ENCODE measurements at regions not wholly inside any gene's neighbourhood (a gene's known extent, or its start where the extent isn't known, plus 50 kb on each side); places are given as distances from the start of the nearest gene placed in this dataset.
A peak's percentile ranks its signal among the peaks of the same experiment; 100 is the strongest.

DNA sequence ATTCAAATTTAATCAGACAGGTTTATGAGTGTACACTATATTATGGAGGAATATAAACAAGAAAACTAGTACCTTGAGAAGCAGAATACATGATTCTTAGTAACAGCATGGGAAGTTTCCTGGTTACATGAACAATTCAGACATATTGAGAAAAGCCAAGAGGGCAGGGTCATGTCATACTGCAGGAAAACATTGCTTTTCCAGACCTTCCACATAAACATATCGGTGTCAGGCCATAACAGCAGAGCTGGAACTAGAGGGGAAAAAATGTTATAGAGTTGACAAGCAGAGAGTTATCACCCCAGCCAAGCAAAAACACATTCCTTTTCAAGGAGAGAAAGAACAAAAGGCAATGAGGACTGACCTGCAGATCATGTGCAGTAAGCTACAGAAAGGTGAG is 74.7 kb upstream of the ZNF236 start:
- peaks cover 0 to under 1% (median 0%) of the 10 kb centered on the region in 3 donors for H3K27me3 Mint-ChIP-seq (ENCODE audit: low read depth in 3 of 3)
- no peak overlapping the region for H3K4me3 Mint-ChIP-seq
- H3K4me1 Mint-ChIP-seq, result no peaks in the 10 kb centered on the region
- no peak for DNase-seq
- peaks cover 4 to 11% (median 10%) of the 10 kb centered on the region in 3 donors for H3K36me3 Mint-ChIP-seq
- no peak overlapping the region for H3K27ac Mint-ChIP-seq
- peaks cover 8 to 30% (median 21%) of the 10 kb centered on the region in 6 donors for H3K9me3 Mint-ChIP-seq

DNA sequence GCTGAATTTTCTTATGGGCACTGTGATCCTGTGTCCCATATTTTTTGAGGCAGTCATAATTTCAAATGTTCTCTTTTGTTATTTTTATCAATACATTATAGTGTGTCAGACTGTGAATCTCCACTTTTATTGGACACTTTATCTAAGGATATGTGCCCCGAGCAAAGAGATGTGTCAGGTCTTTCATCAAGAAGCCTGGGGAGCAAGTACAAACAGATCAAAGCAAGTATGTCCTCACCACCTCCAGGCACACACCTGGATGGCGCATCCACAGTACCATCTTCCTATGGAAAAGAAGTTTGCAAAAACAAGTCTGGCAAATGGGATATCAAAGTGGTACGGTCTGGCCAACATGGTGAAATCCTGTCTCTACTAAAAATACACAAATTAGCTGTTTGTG is 81.0 kb upstream of the ZNF236 start:
- Mint-ChIP-seq H3K4me1 (peaks cover 4 to 14% of the 10 kb centered on the region in 2 donors), H3K36me3 (no peaks in the 10 kb centered on the region), H3K27me3 (ENCODE audit: low read depth in 3 of 3) (peaks cover 0 to 2% (median under 1%) of the 10 kb centered on the region in 3 donors), H3K9me3 (peaks cover 0 to 2% (median 0%) of the 10 kb centered on the region in 6 donors), H3K27ac (no peak overlapping the region), H3K4me3 (no peak overlapping the region)
- no peak for DNase-seq

DNA sequence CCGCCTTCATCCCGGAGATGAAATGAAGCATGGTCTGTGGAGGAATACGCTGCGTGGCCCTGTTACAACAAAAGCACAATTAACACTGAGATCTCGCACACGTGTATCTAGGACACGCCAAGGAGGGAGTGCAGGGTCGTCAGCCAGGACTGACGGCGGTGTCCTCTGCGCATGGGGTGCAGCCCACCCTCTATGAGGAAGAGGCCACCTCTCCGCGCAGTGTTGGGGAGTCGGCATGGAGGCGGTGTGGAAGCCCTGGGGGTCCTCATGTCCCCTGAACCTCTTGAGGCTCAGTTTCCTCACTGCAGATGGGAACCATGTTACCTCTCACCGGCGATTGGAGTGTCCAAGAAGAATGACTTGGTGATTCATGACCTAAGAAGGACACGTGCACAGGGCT is 86.0 kb upstream of the ZNF236 start:
- peaks cover 4 to 14% of the 10 kb centered on the region in 2 donors for H3K4me1 Mint-ChIP-seq
- no peaks in the 10 kb centered on the region for H3K36me3 Mint-ChIP-seq
- H3K4me3 Mint-ChIP-seq, result no peak overlapping the region
- no peak overlapping the region for H3K27ac Mint-ChIP-seq
- no peaks in the 10 kb centered on the region for H3K9me3 Mint-ChIP-seq
- peaks cover 3 to 5% (median 3%) of the 10 kb centered on the region in 3 donors for H3K27me3 Mint-ChIP-seq (ENCODE audit: low read depth in 3 of 3)
- no peak for DNase-seq

DNA sequence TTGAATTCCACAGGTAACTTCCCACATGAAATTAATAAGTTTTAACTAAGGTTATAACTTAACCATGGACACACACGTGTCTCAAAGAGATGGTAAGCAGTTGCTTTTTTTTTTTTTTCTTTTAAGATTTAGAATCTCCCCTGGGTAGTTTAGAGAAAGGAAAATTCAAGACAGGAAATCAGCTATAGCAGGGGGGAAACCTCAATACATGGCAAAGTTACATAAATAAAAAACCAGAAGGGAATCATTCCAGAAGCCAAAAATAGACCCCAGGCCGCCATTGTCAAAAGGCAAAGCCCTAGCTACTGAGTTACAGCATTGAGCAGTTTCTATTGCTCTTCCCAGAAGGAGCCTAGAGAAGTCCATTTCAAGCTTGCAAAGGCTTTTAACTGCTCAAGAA is 91.5 kb upstream of the ZNF236 start:
- Mint-ChIP-seq H3K27ac (no peak overlapping the region), H3K36me3 (peaks cover 0 to 4% (median 4%) of the 10 kb centered on the region in 3 donors), H3K4me3 (no peak overlapping the region), H3K4me1 (no peaks in the 10 kb centered on the region), H3K27me3 (ENCODE audit: low read depth in 3 of 3) (peaks cover 2 to 4% (median 2%) of the 10 kb centered on the region in 3 donors), H3K9me3 (peaks cover 0 to 8% (median under 1%) of the 10 kb centered on the region in 6 donors)
- DNase-seq, result no peak

DNA sequence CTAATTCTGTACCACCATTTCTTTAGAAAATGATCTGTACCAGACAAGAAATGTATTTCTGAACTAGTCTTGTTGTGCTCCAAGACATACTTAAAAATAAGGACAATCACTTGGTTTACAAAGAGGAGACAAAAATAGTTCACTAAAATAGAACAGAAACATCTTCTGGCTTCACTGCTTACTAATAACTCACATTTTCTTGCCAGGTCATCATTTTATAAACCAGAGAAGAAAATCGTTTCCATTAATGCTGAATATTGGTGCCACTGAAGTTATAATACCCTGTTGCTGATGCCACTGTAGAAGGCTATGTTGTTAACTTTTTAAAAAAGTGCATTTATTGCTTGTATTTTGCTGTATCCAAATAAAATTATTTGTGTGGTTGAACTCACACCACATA is 94.8 kb upstream of the ZNF236 start:
- Mint-ChIP-seq H3K36me3 (peaks cover 0 to 4% (median 4%) of the 10 kb centered on the region in 3 donors), H3K4me1 (peaks cover 16 to 27% of the 10 kb centered on the region in 2 donors), H3K27ac (no peak overlapping the region), H3K4me3 (no peak overlapping the region), H3K9me3 (peaks cover 0 to 8% (median under 1%) of the 10 kb centered on the region in 6 donors), H3K27me3 (ENCODE audit: low read depth in 3 of 3) (peaks cover 2% of the 10 kb centered on the region in 3 donors)
- no peak for DNase-seq

DNA sequence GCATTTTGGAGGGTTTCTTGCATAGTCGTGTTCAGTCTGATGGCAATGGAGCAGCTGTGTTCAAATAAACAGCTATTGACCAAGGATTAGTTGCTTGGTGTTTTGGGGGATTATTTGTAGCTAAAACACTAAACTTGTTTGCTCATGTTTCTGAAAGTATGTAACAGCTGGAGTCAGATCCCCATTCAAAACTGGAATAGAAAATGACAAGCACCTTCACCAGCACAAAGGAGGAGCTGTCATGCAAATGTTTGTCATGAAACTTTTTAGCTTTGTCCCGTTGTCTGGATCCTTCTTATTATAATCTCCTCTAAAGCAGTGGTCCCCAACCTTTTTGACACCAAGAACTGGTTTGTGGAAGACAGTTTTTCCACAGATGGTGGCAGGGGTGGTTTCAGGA is 96.9 kb upstream of the ZNF236 start:
- DNase-seq, result no peak
- H3K4me1 Mint-ChIP-seq, result peaks cover 38 to 49% of the 10 kb centered on the region in 2 donors
- H3K4me3 Mint-ChIP-seq, result no peak overlapping the region
- peaks cover 0 to 4% (median 4%) of the 10 kb centered on the region in 3 donors for H3K36me3 Mint-ChIP-seq
- H3K27ac Mint-ChIP-seq, result no peak overlapping the region
- H3K9me3 Mint-ChIP-seq, result peaks cover 0 to 8% (median under 1%) of the 10 kb centered on the region in 6 donors
- peaks cover 2 to 7% (median 4%) of the 10 kb centered on the region in 3 donors for H3K27me3 Mint-ChIP-seq (ENCODE audit: low read depth in 3 of 3)

DNA sequence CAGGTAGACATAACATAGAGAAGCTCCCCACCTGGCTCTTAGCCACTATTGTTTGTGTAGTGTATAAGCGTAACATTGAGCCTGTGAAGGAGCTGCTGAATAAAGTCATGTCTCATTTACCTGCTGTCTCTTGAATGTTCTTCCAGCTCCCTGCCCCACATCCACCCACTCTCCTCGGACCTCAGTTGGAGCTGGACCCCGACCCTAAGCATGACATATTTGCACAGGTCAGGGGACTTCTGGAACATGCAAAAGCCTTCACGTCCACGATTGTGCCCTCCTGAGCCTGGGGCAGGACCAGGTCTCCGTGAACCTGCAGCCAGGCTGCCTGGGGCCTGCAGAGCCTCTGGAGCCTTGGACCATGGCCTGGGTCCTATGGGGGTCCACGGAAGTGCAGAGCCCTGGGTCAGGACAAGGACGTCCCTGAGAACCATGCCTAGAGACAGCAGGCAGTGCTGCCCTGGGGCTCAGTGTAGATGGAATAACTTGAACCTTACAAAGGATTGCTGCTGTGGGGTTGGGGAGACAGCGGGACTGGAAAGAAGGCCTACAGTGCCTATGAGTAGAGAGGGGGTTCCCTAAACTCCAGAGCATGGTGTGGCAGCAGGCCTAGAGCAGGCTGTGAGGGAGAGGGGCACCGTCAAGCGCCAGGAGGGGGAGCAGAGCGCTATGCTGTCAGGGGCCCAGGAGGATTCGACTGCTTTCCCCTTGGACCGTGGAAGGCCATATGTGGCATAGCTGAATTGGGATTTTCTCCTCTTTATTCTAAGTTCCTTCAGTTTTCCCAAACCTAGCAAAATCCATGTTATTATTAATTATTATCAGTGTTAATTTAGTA is 99.9 kb upstream of the ZNF236 start:
- H3K36me3 Mint-ChIP-seq, result no peaks in the 10 kb centered on the region
- peak overlapping the region in 3 of 6 donors; percentile 32 to 82 (median 49) for H3K27ac Mint-ChIP-seq
- peak overlapping the region in 4 of 5 donors; percentile 76 to 89 (median 84) for H3K4me3 Mint-ChIP-seq
- no peak for DNase-seq
- H3K4me1 Mint-ChIP-seq, result peaks cover 48 to 66% of the 10 kb centered on the region in 2 donors
- peaks cover 0 to 7% (median 4%) of the 10 kb centered on the region in 3 donors for H3K27me3 Mint-ChIP-seq (ENCODE audit: low read depth in 3 of 3)
- H3K9me3 Mint-ChIP-seq, result no peaks in the 10 kb centered on the region

DNA sequence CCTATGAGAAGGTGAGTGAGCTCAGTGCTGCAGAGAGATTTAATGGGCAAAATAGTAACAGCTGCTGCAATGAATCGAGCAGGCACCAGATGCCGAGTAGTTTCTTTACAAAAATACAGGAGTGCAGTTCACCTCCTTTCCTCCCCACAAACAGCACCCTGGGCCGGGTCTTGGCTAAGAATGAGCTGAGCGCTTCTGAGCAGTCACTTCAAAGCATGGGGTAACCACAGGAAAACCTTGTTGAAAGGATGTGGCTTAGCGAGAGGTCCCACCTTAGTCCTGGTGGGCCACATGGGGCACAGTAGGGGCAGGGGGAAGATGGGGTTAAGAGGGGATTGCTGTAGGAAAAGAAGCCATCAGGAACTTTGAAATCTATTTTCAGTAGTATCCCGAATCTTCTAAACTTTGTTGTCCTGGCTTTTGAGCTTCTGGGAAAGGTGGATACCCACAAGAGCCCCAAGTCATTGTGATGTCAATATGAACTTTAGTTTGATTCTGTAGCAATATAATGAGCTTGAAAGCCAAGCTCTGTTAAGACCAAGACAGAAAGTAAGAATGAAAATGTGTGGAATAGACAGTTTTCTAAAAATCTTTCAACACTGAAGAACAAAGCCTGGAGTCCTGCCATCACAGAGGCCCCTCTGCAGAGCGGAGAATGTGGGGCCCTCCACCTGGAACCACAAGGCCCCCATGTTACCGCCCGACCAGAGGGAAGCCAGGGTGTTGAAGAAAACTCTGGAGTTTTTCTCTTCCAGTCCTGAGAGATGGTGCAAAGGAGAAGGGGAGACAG is 101.0 kb upstream of the ZNF236 start:
- Mint-ChIP-seq H3K9me3 (no peaks in the 10 kb centered on the region), H3K4me3 (peak overlapping the region; percentile 76 to 89 (median 86)), H3K27ac (peak overlapping the region; percentile 40 to 92 (median 73)), H3K36me3 (no peaks in the 10 kb centered on the region), H3K4me1 (peaks cover 48 to 66% of the 10 kb centered on the region in 2 donors), H3K27me3 (ENCODE audit: low read depth in 3 of 3) (peaks cover 0 to 7% (median 4%) of the 10 kb centered on the region in 3 donors)
- peak; percentile 61 to 74 (median 71) for DNase-seq

DNA sequence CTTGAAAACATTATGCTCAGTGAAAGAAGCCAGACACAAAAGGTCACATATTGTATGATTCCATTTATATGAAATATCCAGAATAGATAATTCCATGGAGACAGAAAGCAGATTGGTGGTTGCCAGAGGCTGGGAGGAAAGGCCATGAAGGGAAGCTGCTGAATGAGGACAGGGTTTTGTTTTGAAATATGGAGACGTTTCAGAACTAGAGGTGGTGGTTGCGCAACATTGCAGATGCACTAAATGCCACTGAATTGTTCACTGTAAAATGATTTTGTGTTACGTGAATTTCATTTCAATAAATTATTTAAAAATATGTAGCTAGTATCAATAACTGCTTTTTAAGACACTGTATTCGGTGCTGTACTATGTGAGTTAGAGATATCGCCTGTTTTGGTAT is 101.7 kb upstream of the ZNF236 start:
- peaks cover 3 to 7% (median 4%) of the 10 kb centered on the region in 3 donors for H3K27me3 Mint-ChIP-seq (ENCODE audit: low read depth in 3 of 3)
- H3K4me3 Mint-ChIP-seq, result peak overlapping the region; percentile 76 to 89 (median 86)
- no peak for DNase-seq
- H3K27ac Mint-ChIP-seq, result peak overlapping the region; percentile 61 to 92 (median 75)
- H3K4me1 Mint-ChIP-seq, result peaks cover 48 to 66% of the 10 kb centered on the region in 2 donors
- H3K9me3 Mint-ChIP-seq, result no peaks in the 10 kb centered on the region
- H3K36me3 Mint-ChIP-seq, result no peaks in the 10 kb centered on the region

DNA sequence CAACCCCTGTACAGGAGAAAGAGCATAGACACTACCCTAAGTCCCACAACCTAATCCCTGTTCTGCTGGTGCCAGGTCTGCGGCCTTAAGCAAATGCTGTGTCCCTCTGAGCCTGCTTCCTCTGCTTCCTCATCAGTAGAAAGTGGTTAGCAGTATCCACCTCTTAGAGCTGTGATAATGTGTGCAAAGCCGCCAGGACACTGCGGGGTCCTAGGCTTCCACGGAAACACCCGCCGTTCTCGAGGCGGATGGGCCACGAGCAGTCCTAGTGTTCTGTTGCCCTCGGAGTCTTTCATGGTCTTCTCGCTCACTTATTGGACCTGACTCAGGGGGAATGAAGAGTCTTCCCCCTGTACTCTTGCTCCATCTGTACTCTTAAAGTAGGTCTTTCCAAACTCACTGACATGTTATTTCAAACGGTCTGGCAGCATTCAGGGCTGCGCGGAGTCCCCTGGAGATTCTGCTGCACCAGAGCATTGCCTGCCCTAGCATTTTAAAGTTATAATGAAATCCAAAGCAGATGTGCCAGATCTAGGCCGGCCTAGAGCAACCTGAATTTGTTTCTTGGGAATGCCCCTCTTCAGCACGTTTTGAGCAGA is 107.2 kb upstream of the ZNF236 start:
- Mint-ChIP-seq H3K27me3 (ENCODE audit: low read depth in 3 of 3) (peaks cover 0 to 6% (median 2%) of the 10 kb centered on the region in 3 donors), H3K4me3 (no peak overlapping the region), H3K4me1 (peaks cover 7 to 14% of the 10 kb centered on the region in 2 donors), H3K9me3 (no peaks in the 10 kb centered on the region), H3K27ac (no peak overlapping the region), H3K36me3 (no peaks in the 10 kb centered on the region)
- no peak for DNase-seq

DNA sequence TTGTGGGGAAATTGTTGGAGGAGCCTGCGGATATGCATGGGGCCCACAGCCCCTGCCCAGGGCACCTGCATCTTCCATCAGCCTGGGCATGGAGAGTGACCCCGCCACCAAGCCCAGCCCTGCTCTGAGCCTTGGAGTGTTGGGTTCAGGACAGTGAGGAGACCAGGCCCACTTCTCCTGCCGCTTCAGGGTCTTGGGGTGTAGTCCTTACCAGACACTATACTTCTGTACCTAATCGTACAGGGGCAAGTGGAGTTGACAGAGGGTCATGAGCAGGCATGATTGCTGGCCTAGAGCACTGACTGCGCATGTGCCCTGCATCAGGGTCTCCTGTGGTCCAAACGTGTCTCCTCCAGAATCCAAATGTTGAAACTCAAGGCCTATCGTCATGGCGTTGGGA is 108.9 kb upstream of the ZNF236 start:
- Mint-ChIP-seq H3K9me3 (no peaks in the 10 kb centered on the region), H3K27ac (no peak overlapping the region), H3K36me3 (peaks cover 0 to 4% (median 0%) of the 10 kb centered on the region in 3 donors), H3K4me1 (peaks cover 4 to 10% of the 10 kb centered on the region in 2 donors), H3K27me3 (ENCODE audit: low read depth in 3 of 3) (peaks cover 0 to 6% (median 2%) of the 10 kb centered on the region in 3 donors), H3K4me3 (no peak overlapping the region)
- DNase-seq, result no peak

DNA sequence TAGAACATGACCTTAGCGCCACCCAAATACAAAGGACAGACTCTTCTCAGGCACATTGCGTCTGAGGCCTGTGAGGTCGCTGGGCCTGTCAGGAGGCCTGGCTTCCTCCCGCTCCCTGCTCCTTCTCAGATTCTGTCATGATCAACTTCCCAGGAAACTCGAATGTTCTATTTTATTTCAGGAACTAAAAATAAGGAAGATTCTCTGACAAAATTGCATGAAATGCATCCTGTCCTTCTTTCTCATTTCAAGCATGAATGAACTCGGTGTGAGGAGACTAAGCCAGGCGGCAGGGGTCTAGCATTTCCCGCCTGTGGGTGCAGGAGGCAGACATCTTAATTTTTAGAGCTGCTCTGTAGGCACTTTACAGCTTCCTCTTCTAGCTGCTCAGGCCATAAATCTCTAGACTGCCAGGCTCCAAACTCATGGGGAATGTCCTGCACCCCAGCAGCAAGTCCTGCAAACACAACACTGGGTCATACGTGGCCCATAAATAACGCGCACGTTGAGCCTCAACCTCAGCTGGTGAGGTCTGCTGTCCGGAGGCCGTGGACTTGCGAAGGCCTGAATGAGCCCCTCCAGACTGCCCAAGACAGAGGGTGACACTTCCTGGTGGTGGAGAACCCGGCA is 109.7 kb upstream of the ZNF236 start:
- Mint-ChIP-seq H3K36me3 (peaks cover 0 to 4% (median 0%) of the 10 kb centered on the region in 3 donors), H3K4me3 (no peak overlapping the region), H3K27me3 (ENCODE audit: low read depth in 3 of 3) (peaks cover 0 to 6% (median 2%) of the 10 kb centered on the region in 3 donors), H3K4me1 (peaks cover 4 to 10% of the 10 kb centered on the region in 2 donors), H3K9me3 (no peaks in the 10 kb centered on the region), H3K27ac (no peak overlapping the region)
- DNase-seq, result no peak
